Left colon (tissue), 2 donors: ENCODE measurements at regions not wholly inside any gene's neighbourhood (a gene's known extent, or its start where the extent isn't known, plus 50 kb on each side); places are given as distances from the start of the nearest gene placed in this dataset.
"Not testable (repeated sequence)": the region's sequence is repeated elsewhere in the genome, so short reads cannot be mapped to it uniquely, and the experiment has no call there.

Source experiments
- ATAC-seq: fragments of 200-7000 bp; cut with Tn5 transposase; one replicate; pipeline ENCODE4 v1.9.1; 2020; ENCODE audit warnings: mild to moderate bottlenecking, moderate library complexity
- DNase-seq, 2 donors: peaks; one replicate each; pipeline ENCODE4 v3.0.0-alpha.2; 2020
- intact Hi-C, 2 donors: fragments of 100-400 bp; cut with DNase I in 1 of 2; cut with micrococcal nuclease in 1 of 2; formaldehyde crosslinking; loops; one replicate each; pipeline versions ENCODE4 v1.11.2 to v1.14.0; 2022; cut with DNase I, micrococcal nuclease
- donor health status: DM: no; HTN: no; CAD: no.
- donor health status: DM: yes; HTN: yes; CAD: no.

- intact Hi-C loops: no loop called here
- ATAC-seq (no peak), DNase-seq (no peak)
These were observed 661.2 kb upstream of the NR2F2 start for GRCh38 chr15:95669146-95669922.

- ATAC-seq (no peak), DNase-seq (no peak)
- intact Hi-C loops: no loop called here
These were observed 656.5 kb upstream of the NR2F2 start for GRCh38 chr15:95674031-95674430.

GRCh38 chr15:95676500-95676899 lies 654.0 kb upstream of the NR2F2 start:
- no peak for ATAC-seq
- no peak for DNase-seq
- intact Hi-C loops: no loop called here

GRCh38 chr15:95679847-95680582 lies 650.5 kb upstream of the NR2F2 start:
- intact Hi-C loops: no loop called here
- DNase-seq (no peak), ATAC-seq (no peak)

GRCh38 chr15:95680728-95681127 lies 649.8 kb upstream of the NR2F2 start:
- ATAC-seq (no peak), DNase-seq (no peak)
- intact Hi-C loops: no loop called here

GRCh38 chr15:95681836-95682544 lies 648.5 kb upstream of the NR2F2 start:
- DNase-seq (no peak), ATAC-seq (no peak)

GRCh38 chr15:95684126-95684525 lies 646.4 kb upstream of the NR2F2 start:
- DNase-seq (no peak), ATAC-seq (no peak)
- intact Hi-C loops: no loop called here

More at GRCh38 chr15:95681836-95682544, 648.5 kb upstream of the NR2F2 start:
- intact Hi-C loops: no loop called here

- ATAC-seq (no peak), DNase-seq (no peak)
- intact Hi-C loops: no loop called here
These were observed 645.8 kb upstream of the NR2F2 start for GRCh38 chr15:95684693-95685115.

GRCh38 chr15:95687061-95687460 lies 643.4 kb upstream of the NR2F2 start:
- no peak for ATAC-seq
- intact Hi-C loops: no loop called here

GRCh38 chr15:95687686-95688085 lies 642.8 kb upstream of the NR2F2 start:
- no peak for ATAC-seq
- no peak for DNase-seq
- intact Hi-C loops: no loop called here

More at GRCh38 chr15:95687061-95687460, 643.4 kb upstream of the NR2F2 start:
- no peak for DNase-seq

GRCh38 chr15:95690631-95691340 lies 639.7 kb upstream of the NR2F2 start:
- intact Hi-C loops: no loop called here
- ATAC-seq (no peak), DNase-seq (no peak)

- no peak for ATAC-seq
- intact Hi-C loops: no loop called here
- no peak for DNase-seq
These were observed 636.6 kb upstream of the NR2F2 start for GRCh38 chr15:95693917-95694316.

GRCh38 chr15:95698230-95698629 lies 632.3 kb upstream of the NR2F2 start:
- ATAC-seq (no peak), DNase-seq (no peak)
- intact Hi-C loops: no loop called here

- ATAC-seq: no peak
- DNase-seq: no peak
- intact Hi-C loops: no loop called here
These were observed 631.5 kb upstream of the NR2F2 start for GRCh38 chr15:95698951-95699350.

GRCh38 chr15:95699578-95699977 lies 630.9 kb upstream of the NR2F2 start:
- ATAC-seq (no peak), DNase-seq (no peak)
- intact Hi-C loops: no loop called here

- DNase-seq, ATAC-seq, intact Hi-C loops: not testable (repeated sequence)
These were observed 629.8 kb upstream of the NR2F2 start for GRCh38 chr15:95700692-95701091.

- ATAC-seq (no peak), DNase-seq (no peak)
- intact Hi-C loops: no loop called here
These were observed 629.1 kb upstream of the NR2F2 start for GRCh38 chr15:95701410-95701809.

- intact Hi-C loops: no loop called here
- DNase-seq: no peak
- ATAC-seq: no peak
These were observed 620.4 kb upstream of the NR2F2 start for GRCh38 chr15:95709959-95710695.
